PFSK-1 (cell line): ENCODE measurements at regions not wholly inside any gene's neighbourhood (a gene's known extent, or its start where the extent isn't known, plus 50 kb on each side); places are given as distances from the start of the nearest gene placed in this dataset.

Experiments
- FOXP2 ChIP-seq: optimal IDR thresholded peaks from 2 replicates; pipeline ENCODE3; 2011; ENCODE audit warnings: borderline replicate concordance, control low read depth, inconsistent platforms; ENCODE audit not compliant: insufficient read depth; ENCODE audit errors: extremely low read length, extremely low read depth
- POLR2AphosphoS5 ChIP-seq: IDR thresholded peaks from 2 replicates; pipeline ENCODE4 v1.6.1; 2012; ENCODE audit warnings: low read depth, mild to moderate bottlenecking, control low read depth, low read length, moderate library complexity
- REST ChIP-seq, 2 experiments: IDR thresholded peaks; 2 replicates each; pipeline versions ENCODE4 v1.6.1 to v1.8.0; 2011 to 2012; ENCODE audit warnings: low read depth in 2 of 2, low read length in 2 of 2, control low read depth in 1 of 2, inconsistent platforms in 1 of 2, mild to moderate bottlenecking in 1 of 2, moderate library complexity in 1 of 2; ENCODE audit not compliant: insufficient read depth in 1 of 2
- SIN3A ChIP-seq: IDR thresholded peaks from 2 replicates; pipeline ENCODE4 v1.6.1; 2012; ENCODE audit warnings: mild to moderate bottlenecking, low read length, moderate library complexity, borderline replicate concordance; ENCODE audit not compliant: insufficient read depth
- TAF1 ChIP-seq: IDR thresholded peaks from 2 replicates; pipeline ENCODE4 v1.6.1; 2012; ENCODE audit warnings: low read length, control low read depth, borderline replicate concordance; ENCODE audit not compliant: insufficient read depth

GRCh38 chr20:39451386-39451785 lies 489.2 kb downstream of the DHX35 start:
- TF ChIP-seq TAF1: no peak
- TF ChIP-seq POLR2AphosphoS5: no peak
- no peak for TF ChIP-seq SIN3A
- no peak for TF ChIP-seq FOXP2
- no peak for TF ChIP-seq REST (IDR thresholded peaks at IDR 0.05; ENCODE audit: insufficient read depth in 1 of 2, low read depth in 2 of 2, low read length in 2 of 2)
